GM18951 (cell line): ENCODE measurements at regions not wholly inside any gene's neighbourhood (a gene's known extent, or its start where the extent isn't known, plus 50 kb on each side); places are given as distances from the start of the nearest gene placed in this dataset.

Experiments
- POLR2A ChIP-seq: IDR thresholded peaks from 4 replicates; pipeline ENCODE4 v1.6.1; 2011; ENCODE audit warnings: mild to moderate bottlenecking; ENCODE audit not compliant: insufficient read length, insufficient read depth; ENCODE audit errors: extremely low read depth
- in situ Hi-C: fragments of 300-500 bp; cut with MboI; formaldehyde crosslinking; loops from one replicate; pipeline ENCODE4 v1.12.0; 2022; ENCODE audit warnings: low sequenced_read_pairs, mixed read lengths, inconsistent platforms; ENCODE audit not compliant: unreplicated experiment

GRCh38 chr10:35739998-35740397 is 97.9 kb upstream of the FZD8 start:
- in situ Hi-C loops, result no loop called here
- no peak for TF ChIP-seq POLR2A

GRCh38 chr10:35735412-35735811 is 93.3 kb upstream of the FZD8 start:
- in situ Hi-C loops, result no loop called here
- TF ChIP-seq POLR2A, result no peak

- no peak for TF ChIP-seq POLR2A
Observed at GRCh38 chr10:35731828-35732227, 89.7 kb upstream of the FZD8 start.

GRCh38 chr10:35728341-35728740 is 86.2 kb upstream of the FZD8 start:
- no peak for TF ChIP-seq POLR2A

More at GRCh38 chr10:35731828-35732227, 89.7 kb upstream of the FZD8 start:
- in situ Hi-C loops, result no loop called here

GRCh38 chr10:35726846-35727245 is 84.8 kb upstream of the FZD8 start:
- no peak for TF ChIP-seq POLR2A
- in situ Hi-C loops, result no loop called here

More at GRCh38 chr10:35728341-35728740, 86.2 kb upstream of the FZD8 start:
- in situ Hi-C loops, result no loop called here

- in situ Hi-C loops, result no loop called here
- no peak for TF ChIP-seq POLR2A
Observed at GRCh38 chr10:35723992-35724391, 81.9 kb upstream of the FZD8 start.

- TF ChIP-seq POLR2A, result no peak
- in situ Hi-C loops, result no loop called here
Observed at GRCh38 chr10:35723059-35723458, 81.0 kb upstream of the FZD8 start.

- in situ Hi-C loops, result no loop called here
- no peak for TF ChIP-seq POLR2A
Observed at GRCh38 chr10:35722636-35723035, 80.5 kb upstream of the FZD8 start.

- in situ Hi-C loops, result no loop called here
- no peak for TF ChIP-seq POLR2A
Observed at GRCh38 chr10:35722226-35722625, 80.1 kb upstream of the FZD8 start.

- TF ChIP-seq POLR2A, result no peak
- in situ Hi-C loops, result no loop called here
Observed at GRCh38 chr10:35720366-35720765, 78.3 kb upstream of the FZD8 start.

GRCh38 chr10:35716776-35717175 is 74.7 kb upstream of the FZD8 start:
- in situ Hi-C loops, result no loop called here
- no peak for TF ChIP-seq POLR2A

- in situ Hi-C loops, result no loop called here
- no peak for TF ChIP-seq POLR2A
Observed at GRCh38 chr10:35712486-35712885, 70.4 kb upstream of the FZD8 start.

GRCh38 chr10:35711615-35712411 is 69.7 kb upstream of the FZD8 start:
- in situ Hi-C loops, result no loop called here
- TF ChIP-seq POLR2A, result no peak

- no peak for TF ChIP-seq POLR2A
- in situ Hi-C loops, result no loop called here
Observed at GRCh38 chr10:35707642-35708425, 65.7 kb upstream of the FZD8 start.
